GM18508 (cell line): ENCODE measurements at regions not wholly inside any gene's neighbourhood (a gene's known extent, or its start where the extent isn't known, plus 50 kb on each side); places are given as distances from the start of the nearest gene placed in this dataset.
"Not testable (repeated sequence)": the region's sequence is repeated elsewhere in the genome, so short reads cannot be mapped to it uniquely, and the experiment has no call there.

ENCODE experiments used
- ATAC-seq: cut with Tn5 transposase; IDR thresholded peaks from one replicate; pipeline ENCODE4 v1.9.1; 2021; ENCODE audit warnings: moderate number of reproducible peaks; ENCODE audit not compliant: insufficient read depth, unreplicated experiment

- ATAC-seq: peak; percentile 82
Measured at GRCh38 chr3:901953-902778, 190.7 kb upstream of the CNTN6 start.

GRCh38 chr3:905217-905616, 187.6 kb upstream of the CNTN6 start:
- no peak for ATAC-seq

- ATAC-seq: no peak
Measured at GRCh38 chr3:906739-907138, 186.1 kb upstream of the CNTN6 start.

GRCh38 chr3:908839-909238, 184.0 kb upstream of the CNTN6 start:
- no peak for ATAC-seq

GRCh38 chr3:912717-913116, 180.1 kb upstream of the CNTN6 start:
- not testable (repeated sequence) for ATAC-seq

GRCh38 chr3:923161-923910, 169.5 kb upstream of the CNTN6 start:
- ATAC-seq: no peak

GRCh38 chr3:930866-931265, 162.0 kb upstream of the CNTN6 start:
- no peak for ATAC-seq

GRCh38 chr3:933326-933725, 159.5 kb upstream of the CNTN6 start:
- no peak for ATAC-seq

GRCh38 chr3:944786-945185, 148.0 kb upstream of the CNTN6 start:
- ATAC-seq: no peak

- no peak for ATAC-seq
Measured at GRCh38 chr3:945738-946137, 147.1 kb upstream of the CNTN6 start.

- ATAC-seq: no peak
Measured at GRCh38 chr3:952906-953305, 139.9 kb upstream of the CNTN6 start.

- ATAC-seq: no peak
Measured at GRCh38 chr3:963255-963654, 129.6 kb upstream of the CNTN6 start.

- no peak for ATAC-seq
Measured at GRCh38 chr3:963755-964154, 129.1 kb upstream of the CNTN6 start.

GRCh38 chr3:965826-966225, 127.0 kb upstream of the CNTN6 start:
- no peak for ATAC-seq

GRCh38 chr3:966341-966740, 126.5 kb upstream of the CNTN6 start:
- ATAC-seq: no peak

GRCh38 chr3:973340-973739, 119.5 kb upstream of the CNTN6 start:
- ATAC-seq: no peak

- ATAC-seq: no peak
Measured at GRCh38 chr3:976006-976405, 116.8 kb upstream of the CNTN6 start.

GRCh38 chr3:981156-981555, 111.7 kb upstream of the CNTN6 start:
- ATAC-seq: no peak

GRCh38 chr3:988785-989184, 104.0 kb upstream of the CNTN6 start:
- ATAC-seq: no peak

- no peak for ATAC-seq
Measured at GRCh38 chr3:992871-993270, 100.0 kb upstream of the CNTN6 start.

- no peak for ATAC-seq
Measured at GRCh38 chr3:1002010-1002409, 90.8 kb upstream of the CNTN6 start.

- no peak for ATAC-seq
Measured at GRCh38 chr3:1007866-1008265, 85.0 kb upstream of the CNTN6 start.
